HG03565 (cell line): ENCODE measurements at regions not wholly inside any gene's neighbourhood (a gene's known extent, or its start where the extent isn't known, plus 50 kb on each side); places are given as distances from the start of the nearest gene placed in this dataset.
"Not testable (repeated sequence)": the region's sequence is repeated elsewhere in the genome, so short reads cannot be mapped to it uniquely, and the experiment has no call there.

ENCODE experiments used
- ATAC-seq: cut with Tn5 transposase; IDR thresholded peaks from one replicate; pipeline ENCODE4 v1.9.1; 2021; ENCODE audit warnings: mild to moderate bottlenecking, moderate library complexity; ENCODE audit not compliant: unreplicated experiment

DNA sequence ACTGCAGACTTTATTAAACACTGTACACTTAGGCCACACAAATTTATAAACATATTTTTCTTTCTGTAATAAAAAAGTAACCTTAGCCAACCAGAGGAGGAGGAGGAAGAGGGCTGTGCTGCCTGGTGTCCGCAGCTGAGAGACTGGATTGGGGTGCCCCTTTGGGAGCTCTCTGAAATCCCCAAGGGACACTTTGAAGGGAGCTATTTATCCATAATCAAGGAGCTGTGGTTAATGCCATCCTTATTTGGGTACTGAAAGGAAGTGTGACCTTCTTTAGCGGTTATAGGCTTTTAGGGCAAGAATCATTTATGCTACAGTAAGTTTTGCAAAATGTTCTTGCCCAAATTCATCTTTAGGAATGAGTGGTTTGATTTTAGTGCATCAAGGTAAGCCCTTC is 125.8 kb downstream of the RASSF10 start:
- no peak for ATAC-seq

DNA sequence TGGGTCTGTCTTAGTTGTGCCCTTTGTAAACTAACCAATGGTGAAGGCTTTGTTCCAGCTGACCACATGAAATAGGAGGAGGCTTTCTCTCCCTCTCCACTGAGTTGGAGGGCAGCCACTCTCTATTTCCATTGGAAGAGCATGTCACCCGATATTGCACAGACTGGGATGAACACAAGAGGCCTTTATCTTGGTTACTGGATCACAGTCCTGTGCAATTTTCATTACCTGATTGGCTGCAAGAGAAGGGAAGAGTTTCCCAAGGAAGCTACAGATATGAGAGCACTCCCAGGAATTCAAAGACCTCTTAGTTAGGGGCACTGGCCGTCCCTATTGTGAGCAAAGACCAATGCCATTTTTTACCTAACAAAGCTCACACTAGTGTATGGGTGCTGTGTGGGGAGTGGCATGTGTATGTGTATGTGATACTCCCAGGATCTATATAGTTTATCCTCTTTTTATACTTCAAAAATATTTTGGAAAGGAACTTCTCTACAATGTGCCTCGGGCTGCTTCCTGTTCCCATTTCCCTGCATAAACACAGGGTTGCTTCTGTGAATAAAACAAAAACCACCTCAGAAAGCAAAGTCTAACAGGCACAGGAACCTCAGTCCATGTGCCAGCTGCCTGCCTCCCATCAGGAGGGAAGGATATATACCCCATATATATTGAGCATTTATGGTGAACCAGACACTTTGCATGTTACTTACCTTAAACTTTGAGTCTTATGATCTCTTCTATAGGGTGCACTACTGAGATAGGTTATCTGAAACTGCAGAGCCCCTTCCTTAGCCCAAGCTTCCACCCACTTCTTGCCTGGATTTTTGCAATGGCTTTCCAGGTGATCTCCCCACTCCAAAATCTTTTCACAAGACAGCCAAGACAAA is 126.5 kb downstream of the RASSF10 start:
- no peak for ATAC-seq

DNA sequence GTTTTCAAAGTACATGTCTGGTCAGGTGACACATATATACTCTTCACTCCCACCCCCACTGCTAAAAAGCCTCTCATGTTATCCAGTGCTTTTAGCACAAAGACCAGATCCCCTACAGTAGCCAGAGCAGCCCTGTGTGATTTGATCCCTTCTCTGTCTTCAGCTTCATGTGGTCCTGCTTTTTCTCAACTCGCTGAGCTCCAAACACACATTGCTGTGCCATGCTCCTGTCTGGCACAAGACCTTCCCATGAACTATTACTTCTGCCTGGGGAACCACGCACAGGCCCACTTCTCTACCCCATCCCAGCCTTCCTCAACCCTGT is 127.1 kb downstream of the RASSF10 start:
- no peak for ATAC-seq

DNA sequence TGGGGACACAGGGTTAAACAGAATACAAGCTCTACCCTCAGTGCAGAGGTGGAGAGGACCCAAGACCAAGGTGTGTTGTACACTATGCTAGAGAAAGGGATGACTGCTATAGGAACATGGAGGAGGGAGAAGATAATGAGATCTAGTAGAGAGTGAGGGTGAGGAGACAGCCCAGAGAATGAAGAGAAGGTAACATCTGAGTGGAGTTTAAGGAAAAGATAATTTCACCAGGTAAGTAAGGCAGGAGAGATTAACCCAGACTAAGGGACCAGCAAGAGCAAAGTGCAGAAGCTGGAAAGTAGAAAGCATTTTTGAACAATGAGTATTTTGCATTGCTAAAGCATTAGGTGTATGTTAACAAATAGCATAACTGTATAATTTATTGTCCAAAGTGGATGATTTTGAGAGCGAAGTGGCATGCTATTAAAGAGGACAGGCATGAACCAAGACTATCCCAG is 128.8 kb downstream of the RASSF10 start:
- ATAC-seq, result no peak

DNA sequence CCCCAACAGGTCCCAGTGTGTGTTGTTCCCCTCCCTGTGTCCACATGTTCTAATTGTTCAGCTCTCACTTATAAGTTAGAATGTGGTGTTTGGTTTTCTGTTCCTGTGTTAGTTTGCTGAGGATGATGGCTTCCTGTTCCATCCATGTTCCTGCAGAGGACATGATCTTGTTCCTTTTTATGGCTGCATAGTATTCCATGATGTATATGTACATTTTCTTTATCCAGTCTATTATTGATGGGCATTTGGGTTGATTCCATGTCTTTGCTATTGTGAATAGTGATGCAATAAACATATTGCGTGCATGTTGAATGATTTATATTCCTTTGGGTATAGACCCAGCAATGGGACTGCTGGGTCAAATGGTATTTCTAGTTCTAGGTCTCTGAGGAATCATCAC is 130.0 kb downstream of the RASSF10 start:
- not testable (repeated sequence) for ATAC-seq

DNA sequence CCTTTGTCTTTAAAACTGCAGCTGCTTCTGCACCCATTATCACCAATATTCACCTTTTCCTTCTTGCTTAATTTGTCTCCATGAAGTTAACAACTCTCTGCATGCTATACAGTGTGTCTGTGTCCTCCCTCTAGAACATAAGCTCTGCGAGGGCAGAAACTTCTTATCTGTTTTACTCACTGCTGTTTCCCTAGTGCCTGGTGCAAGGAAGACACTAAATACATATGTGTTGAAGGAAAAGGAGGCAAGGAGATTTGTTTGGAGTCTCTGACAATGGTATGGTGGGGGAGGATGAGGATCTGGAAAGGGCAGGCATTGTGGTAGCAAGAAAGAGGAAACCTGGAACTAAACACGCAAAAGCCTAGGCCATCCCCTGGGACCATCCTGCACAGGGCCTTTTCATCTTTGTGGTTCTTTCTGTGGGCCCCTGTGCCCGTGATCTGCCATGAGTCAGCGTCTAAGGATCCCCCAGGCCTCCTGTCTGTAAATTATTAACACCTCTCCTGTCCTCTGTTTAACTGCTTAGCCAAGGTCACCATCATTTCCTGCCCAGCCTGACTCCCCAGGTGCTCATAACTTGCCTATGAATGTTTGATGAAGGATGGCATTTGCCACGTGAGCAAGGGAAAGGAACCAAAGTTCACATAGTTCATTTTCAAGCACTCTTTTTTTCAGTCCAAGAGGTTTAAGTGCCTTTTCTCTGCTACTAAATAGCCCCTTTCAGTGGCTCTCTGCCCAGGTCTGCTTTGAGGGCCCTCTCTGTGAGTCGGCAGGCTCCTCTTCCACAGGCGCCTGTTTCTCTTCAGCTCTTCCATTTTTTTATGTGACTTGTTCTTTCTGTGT is 131.1 kb downstream of the RASSF10 start:
- peak; percentile 77 for ATAC-seq

DNA sequence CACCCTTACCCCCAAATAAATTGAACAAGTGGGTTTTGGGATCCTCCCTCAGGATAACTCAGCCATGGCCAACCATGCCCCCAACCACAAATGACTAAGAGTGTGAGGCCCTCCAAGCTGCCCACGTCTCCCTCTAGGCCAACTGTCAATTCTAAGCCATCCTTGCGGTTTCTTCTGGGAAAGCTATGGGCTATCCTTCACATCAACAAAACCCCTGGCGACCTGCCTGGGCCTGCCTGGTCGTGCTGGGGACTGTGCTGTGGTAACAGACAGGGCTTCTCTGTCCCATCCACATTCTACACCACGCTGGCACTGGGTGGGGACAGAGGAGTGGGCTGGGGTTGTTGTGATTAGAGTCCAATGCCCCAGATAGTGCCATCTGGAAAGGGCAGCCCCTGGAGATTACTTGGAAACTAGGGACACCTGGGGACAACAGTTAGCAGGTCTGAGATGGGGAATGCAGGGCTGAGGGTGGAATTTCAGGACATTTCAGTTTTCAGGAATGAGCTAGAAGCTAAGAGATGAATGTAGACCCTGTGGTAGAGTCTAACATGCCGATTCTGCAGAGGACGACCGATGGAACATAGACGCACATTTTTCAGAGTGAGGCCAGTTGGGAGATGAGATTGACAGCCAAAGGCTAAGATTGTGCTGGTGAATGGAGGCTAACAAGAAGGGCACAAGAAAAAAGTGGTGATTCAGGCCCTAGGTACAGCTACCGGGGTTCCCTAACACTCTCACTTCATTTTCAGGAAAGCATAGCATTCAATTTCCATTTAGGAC is 131.9 kb downstream of the RASSF10 start:
- ATAC-seq, result no peak

DNA sequence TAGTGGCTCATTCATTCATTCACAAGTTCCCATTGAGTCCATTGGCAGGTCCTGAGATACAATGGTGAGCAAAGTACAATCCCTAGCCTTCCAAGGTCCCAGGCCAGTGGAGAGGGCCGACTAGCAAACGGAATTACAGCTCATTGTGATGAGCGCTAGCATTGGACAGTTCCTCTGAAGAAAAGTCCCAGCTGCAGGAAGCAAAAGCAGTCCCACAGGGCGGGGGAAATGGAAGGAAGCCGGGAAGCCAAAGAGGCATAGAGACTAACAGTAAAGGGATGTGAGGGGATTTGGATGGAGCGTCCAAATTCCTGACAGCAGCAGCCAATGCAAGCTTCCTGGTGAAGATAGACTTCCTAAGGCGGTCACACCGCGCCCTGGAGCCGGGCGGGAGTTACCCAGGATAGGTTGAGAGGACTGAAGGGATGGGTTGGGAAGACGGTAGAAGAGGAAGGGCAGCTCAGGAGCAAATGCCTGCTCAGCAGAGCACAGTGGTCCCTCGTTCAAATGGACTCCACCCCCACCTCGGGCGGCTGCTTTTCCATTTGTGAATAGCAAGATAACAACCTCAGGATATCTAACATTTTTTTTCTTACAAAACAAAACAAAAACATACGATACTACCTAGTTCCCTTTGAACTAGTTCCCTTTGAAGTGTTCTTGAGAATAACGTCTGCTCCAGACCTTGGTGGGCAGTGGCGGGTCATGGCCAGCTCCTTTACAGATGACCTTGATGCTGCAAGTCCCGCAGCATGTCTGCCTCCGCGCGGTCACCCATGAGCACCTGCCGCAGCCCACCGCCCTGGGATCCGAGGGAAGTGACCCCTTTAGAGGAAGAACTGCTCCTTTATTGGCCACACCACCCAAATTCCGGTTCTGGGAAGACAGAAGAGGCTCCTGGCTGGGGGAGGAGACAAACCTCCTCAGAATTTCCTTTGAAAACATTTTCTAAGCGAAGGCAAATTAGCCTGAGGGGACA is 132.9 kb downstream of the RASSF10 start:
- ATAC-seq, result no peak

DNA sequence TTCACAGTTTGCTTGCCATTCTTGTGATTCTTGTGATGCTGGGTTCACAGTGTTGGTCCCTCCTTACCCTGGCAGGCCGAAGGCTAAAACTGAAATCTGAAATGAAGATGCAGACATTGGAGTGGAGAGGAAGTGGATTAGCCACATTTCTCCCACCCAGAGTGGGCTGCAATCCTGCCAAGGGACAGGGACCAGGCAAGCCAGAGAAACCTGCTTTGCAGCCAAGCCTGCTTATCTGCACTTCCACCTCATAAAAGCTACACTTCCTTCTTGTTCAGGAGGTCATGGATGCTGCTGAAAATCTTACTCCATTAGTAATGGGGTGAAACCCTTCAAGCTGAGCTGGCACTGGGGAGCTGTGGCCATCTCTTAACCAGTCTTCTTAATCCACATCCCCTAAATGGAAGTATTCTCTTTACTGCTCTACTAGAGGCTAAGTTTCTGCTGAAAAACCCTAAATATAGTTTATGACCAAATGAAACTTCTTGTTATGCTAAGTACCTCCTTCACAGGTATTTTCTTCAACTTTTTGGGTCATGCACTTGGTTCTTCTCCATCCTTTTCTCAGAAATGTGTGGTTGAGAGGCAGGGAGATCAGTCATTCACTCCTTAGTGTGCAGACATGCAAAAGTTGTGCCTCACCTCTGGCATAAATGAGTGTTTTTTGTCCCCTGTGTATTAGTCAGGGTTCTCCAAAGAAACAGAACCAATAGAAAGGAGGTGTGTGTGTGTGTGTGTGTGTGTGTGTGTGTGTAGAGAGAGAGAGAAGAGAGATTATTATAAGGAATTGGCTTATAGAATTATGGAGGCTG is 133.9 kb upstream of the BMAL1 start:
- ATAC-seq, result no peak

DNA sequence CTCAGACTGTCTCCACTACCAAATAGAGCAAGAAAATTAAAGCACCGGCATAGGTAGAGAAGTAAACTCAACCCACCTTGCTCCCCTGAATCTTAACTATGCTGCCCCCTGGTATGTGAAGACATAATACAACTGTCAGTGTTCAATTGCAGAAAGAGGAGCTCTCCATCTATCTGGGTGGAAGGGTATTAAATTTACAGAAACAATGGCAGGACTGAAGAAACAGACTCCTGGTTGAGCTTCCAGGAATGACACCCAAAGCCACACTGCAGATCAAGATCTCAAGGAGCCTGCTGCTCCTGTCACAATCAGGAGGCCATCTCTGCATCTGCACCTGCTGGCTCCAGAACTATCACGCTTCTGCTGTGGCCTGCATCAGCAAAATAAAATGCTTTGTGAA is 132.1 kb upstream of the BMAL1 start:
- no peak for ATAC-seq

DNA sequence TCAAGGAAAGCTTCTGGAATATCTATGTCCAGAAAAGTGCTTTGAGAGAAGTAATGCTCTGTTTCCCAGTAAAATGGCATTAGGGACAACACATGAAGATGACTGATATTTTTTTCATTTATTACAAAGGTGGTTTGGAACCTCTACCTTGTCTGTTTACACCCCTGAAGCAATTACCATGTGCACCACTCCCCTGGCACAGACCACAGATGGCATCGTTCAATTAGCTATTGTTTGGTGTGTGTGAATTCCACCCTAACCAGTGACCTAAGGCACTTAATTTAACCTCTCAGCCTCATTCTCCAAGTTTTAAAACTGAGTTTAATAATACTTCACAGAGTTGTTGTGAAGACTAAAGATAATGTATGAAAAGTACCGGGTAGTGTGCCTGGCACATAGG is 127.6 kb upstream of the BMAL1 start:
- no peak for ATAC-seq

DNA sequence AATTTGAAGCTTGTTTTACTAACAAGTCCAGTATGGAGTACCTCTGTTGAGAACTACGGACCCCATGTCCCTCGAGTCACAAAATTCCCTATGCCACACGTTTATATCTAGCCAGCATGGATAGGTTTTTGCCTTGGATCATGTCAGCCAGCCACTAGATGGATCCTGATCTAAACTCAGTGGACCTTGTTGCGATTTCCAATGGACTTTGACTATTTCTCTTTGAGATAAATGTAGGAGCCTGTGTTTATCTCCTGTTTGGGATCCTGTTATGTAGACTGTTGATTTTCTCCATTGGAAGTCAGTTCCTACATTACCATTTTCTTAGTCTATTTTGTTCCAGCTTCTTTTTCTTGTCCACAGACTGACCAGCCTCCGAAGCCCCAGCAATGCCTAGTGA is 127.1 kb upstream of the BMAL1 start:
- ATAC-seq, result no peak

DNA sequence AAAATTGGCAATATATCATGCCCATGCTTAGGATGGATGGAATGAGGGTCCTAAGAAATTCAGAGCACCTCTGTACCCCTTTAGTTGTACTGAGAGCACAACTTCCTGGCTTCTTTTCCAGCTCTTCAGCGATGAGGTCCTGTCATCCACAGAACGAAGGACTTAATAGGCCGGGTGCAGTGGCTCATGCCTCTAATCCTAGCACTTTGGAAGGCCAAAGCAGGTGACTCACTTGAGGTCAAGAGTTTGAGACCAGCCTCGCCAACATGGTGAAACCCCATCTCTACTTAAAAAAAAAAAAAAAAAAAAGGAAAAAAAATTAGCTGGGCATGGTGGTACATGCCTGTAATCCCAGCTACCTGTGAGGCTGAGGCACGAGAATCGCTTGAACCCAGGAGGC is 125.3 kb upstream of the BMAL1 start:
- ATAC-seq, result no peak

DNA sequence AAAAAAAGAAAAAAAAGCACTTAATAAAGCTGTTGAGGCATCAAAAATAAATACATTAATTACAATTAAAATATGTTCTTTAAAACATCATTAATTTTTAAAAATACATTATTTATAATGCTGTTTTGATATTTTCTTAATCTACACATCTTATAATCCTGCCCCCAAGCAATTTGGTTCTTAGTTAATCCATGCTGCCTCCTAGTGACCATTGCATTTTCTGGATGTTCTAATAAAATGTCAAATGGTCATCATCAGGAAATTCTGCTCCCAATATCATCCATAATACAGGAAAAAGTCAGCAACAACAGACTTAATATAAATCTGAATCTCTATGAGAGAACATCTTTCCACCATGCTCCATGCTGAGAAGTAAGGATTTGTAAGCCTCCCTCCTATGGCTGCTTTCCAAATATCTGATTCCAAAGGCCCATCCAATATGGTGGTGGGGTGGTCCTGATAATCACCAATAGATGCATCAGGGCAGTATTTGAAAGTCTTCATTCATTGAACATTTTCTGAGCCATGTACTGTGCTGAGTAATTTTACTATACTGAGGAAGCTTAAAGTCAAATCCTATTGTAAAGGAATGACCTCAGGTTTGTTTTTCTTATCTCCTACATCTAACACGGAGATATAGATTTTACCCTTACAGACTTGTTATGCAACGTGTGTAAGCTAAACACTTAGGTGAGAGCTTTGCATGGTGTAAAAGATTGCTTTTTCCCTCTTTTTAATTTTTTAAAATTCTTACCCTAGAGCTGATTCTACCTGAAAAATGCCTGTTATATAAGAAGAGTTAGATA is 124.7 kb upstream of the BMAL1 start:
- ATAC-seq, result no peak

DNA sequence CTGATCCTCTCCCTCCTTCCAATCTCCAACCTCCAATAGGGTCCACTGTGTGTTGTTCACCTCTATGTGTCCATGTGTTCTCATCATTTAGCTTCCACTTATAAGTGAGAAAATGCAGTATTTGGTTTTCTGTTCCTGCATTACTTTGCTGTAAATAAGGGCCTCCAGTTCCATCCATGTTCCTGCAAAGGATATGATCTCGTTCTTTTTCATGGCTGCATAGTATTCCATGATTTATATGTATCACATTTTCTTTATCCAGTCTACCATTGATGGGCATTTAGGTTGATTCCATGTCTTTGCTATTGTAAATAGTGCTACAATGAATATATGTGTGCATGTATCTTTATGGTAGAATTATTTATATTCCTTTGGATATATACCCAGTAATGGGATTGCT is 123.2 kb upstream of the BMAL1 start:
- not testable (repeated sequence) for ATAC-seq

DNA sequence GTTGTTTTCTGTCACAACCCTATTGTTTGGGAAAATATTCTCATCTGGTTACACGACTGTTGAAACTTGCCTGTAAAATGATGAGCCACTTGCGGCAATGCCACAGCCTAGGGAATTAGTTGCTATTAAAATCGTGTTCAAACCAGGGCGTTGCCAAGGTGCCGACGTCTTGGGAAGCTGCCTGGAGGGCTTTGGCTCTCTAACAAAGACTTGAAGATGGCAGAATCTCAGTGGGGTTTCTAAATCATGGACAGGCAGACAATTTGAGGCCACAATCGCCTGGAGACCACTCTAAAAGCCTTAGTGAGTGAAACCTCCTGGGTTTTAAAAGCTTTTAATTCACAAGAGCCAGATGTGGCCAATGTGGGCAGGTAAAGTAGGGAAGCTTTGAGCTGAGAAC is 117.2 kb upstream of the BMAL1 start:
- ATAC-seq, result no peak

DNA sequence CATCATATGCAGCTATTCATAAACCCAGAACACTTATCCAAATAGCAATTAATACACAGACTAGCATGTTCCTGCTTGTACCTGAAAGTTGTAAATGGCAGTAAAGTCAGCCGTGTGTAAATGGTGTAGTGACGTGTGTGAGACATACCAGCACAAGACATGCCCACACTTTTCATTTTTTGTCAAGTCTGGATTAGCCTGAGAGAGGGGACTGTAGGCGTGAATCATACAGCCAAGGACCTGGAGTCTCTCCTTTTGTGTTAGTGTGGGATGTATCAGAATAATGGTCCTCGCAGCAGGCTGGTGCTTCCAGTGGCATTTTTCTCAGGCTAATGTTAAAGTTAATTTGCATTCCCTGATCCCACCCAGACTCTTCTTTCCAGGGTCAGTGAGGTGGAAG is 116.8 kb upstream of the BMAL1 start:
- no peak for ATAC-seq

DNA sequence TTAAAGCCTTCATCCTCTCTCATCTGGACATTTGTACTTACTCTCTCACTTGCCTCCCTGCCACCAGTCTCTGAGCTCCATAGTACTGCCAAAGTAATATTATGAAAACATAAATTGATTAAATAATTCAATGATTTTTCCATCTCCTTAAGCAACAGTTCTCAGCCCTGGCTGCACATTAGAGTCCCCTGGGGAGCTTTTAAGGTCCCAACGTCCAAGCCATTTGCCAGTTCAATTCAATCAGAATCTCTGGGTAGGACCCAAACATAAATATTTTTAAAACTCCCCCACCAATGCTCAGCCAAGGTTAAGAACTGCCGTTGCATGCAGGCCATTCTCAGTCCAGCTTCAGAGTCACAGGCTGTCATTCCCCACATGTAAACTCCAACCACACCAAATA is 114.4 kb upstream of the BMAL1 start:
- no peak for ATAC-seq

DNA sequence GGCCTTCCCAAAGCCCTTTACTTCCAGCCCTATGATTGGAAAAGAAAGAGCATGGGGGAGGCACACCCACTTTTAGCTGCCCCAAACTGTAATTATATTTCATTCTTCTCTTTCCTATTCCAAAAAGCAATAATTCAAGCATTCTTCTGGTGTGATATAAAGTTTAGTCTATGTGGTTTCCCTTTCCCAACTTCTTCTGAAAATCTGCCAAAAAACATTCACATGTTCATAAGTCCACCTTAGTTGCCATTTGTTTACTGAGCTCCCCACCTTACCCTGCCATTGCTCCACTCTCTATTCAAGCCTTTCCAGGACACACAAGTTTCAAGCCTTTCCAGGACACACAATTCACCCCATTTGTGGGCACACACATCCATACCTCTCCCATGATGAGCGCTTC is 111.6 kb upstream of the BMAL1 start:
- no peak for ATAC-seq
